GM12874 (cell line): ENCODE measurements at regions not wholly inside any gene's neighbourhood (a gene's known extent, or its start where the extent isn't known, plus 50 kb on each side); places are given as distances from the start of the nearest gene placed in this dataset.

Source experiments
- TF ChIP-seq, protein P1 (sequence below): IDR thresholded peaks from 2 replicates; pipeline ENCODE4 v1.5.1; 2011; ENCODE audit warnings: low read depth, mild to moderate bottlenecking, control low read depth, low read length, moderate library complexity; ENCODE audit not compliant: insufficient read depth

- TF ChIP-seq, protein P1, sequence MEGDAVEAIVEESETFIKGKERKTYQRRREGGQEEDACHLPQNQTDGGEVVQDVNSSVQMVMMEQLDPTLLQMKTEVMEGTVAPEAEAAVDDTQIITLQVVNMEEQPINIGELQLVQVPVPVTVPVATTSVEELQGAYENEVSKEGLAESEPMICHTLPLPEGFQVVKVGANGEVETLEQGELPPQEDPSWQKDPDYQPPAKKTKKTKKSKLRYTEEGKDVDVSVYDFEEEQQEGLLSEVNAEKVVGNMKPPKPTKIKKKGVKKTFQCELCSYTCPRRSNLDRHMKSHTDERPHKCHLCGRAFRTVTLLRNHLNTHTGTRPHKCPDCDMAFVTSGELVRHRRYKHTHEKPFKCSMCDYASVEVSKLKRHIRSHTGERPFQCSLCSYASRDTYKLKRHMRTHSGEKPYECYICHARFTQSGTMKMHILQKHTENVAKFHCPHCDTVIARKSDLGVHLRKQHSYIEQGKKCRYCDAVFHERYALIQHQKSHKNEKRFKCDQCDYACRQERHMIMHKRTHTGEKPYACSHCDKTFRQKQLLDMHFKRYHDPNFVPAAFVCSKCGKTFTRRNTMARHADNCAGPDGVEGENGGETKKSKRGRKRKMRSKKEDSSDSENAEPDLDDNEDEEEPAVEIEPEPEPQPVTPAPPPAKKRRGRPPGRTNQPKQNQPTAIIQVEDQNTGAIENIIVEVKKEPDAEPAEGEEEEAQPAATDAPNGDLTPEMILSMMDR: no peak
Measured at GRCh38 chr14:26930576-26930975, 332.7 kb upstream of the NOVA1 start.

DNA sequence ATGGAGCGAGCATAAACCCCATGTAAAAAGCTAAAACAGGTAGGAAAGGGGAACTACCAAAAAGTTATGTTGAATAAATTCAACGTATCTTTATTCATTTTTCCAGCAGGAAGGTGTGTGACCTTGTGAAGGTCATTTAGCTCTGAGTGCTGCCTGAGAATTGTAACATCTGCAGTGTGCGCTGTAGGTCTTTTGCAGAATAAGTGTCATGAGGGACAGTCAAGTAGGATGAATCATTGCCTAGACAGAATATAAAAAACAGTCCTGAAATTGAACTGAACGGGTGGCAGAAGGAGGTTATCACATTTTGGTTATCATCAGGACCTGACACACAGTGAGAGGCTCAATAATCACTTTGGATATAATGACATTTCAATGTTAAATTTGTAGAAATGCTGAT, 334.8 kb upstream of the NOVA1 start:
- TF ChIP-seq, protein P1: no peak

- TF ChIP-seq, protein P1: no peak
Measured at GRCh38 chr14:26933431-26933830, 335.6 kb upstream of the NOVA1 start.

DNA sequence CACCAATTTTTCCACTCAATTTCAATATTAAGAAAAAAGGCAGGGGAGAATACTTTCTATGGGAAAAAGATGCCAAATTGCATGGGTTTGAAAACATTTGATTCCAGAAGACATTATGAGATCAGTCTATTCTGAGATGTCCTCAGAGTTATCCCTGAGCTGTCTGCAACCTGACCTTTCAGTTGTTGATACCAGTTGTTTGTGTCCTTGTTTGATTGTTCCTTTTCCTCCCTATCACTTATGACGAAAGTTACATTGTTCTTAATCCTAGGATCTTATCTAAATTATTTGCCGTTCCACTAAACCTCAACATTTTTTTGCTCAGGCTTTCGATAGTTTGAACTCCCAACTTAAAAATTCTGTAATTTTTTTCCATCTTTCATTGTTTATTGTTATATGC, 336.3 kb upstream of the NOVA1 start:
- TF ChIP-seq, protein P1: no peak

DNA sequence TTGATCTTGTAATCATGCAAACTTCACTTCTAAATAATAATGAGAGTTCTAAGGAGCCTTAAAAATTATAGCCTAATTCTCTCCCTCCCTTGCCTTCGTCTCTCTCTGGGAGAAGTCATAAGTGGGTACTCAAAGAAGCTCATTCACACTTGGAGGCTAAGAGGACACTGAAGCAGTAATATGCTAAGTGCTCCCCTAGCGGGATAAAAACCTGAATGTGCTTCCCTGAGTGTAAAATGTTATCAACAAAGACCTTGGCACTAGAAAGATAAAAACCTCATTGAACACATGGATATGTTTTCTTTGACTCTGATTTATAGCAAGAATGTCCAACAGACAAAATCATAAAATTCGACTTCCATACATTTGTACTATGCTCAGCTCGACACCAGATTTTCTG, 337.9 kb upstream of the NOVA1 start:
- TF ChIP-seq, protein P1: no peak

DNA sequence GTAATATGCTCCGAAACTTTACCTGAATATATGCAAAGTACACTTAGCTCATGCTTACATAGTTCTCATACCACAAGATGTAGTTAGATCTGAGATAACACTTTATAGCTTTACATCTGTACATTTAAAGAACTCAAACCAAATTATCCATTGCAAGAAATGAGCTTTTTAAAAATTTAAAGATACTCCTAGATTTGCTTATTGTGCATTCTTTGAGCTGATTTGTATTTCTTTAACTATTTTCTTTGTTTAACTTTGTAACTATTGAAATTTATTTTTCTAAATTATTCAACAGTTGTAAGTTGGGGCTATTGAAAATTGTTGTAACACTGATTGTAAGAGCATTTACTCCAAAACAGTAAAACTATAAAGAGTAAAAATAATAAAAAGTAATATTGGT, 340.2 kb upstream of the NOVA1 start:
- TF ChIP-seq, protein P1: no peak

DNA sequence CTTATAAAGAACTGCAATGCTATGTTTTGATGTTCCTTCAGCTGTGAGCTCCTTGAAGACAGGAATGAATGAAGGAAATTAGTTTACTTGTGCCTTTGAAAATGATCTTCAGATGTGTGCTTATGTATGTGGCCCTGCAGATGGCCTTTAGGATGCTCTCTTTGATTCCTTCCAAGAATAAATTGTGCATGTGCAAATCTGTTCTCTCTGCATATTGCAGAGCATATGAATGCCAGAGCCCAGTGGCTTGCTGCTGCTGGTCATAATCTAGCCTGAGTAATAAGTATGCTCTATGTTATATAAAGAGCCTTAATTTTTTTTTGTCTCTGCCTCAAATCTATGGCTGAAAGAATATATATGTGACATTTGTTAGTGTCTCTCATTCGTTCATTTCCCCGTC, 341.9 kb upstream of the NOVA1 start:
- TF ChIP-seq, protein P1: no peak

GRCh38 chr14:26941521-26941920, 343.7 kb upstream of the NOVA1 start:
- TF ChIP-seq, protein P1: no peak
